ENCODE measurements at regions not wholly inside any gene's neighbourhood (a gene's known extent, or its start where the extent isn't known, plus 50 kb on each side); places are given as distances from the start of the nearest gene placed in this dataset.

- Histone ChIP-seq H3K27me3 (no peaks in the 10 kb centered on the region), H3K4me3 (no peak overlapping the region), H3K27ac (no peak overlapping the region), H3K9me3 (no peaks in the 10 kb centered on the region), H3K36me3 (no peaks in the 10 kb centered on the region), H3K4me1 (no peaks in the 10 kb centered on the region)
- intact Hi-C loops (cut with DNase I): no loop called here
- DNase-seq (no peak), ATAC-seq (no peak)
- TF ChIP-seq CTCF (IDR thresholded peaks at IDR 0.05) (no peak), POLR2A (IDR thresholded peaks at IDR 0.05) (no peak)
Observed at GRCh38 chr1:79363430-79363829, 356.9 kb upstream of the ADGRL4 start.

- no peak for DNase-seq
Observed at GRCh38 chr1:79362470-79362869, 355.9 kb upstream of the ADGRL4 start.

DNA sequence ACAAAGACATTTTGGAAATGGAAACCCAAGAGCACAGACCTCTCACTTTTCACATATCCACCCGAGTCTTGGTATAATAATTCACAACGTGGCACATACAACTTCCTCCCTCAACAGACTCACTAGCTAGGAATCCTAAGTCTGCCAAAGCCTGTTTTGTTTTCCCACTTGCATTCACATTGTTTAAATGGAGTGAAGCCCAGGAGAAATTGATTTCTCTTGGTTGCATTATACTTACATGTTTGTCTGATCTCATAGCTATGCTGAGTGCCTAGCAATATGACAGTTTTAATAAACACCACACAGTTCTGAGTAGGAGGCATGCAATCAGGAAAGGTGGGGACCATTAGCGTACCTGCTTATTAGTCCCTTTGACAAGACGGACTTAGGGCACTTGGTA lies 348.6 kb upstream of the ADGRL4 start:
- no peak for DNase-seq
- WGBS (ENCODE audit: insufficient coverage, low coverage, low lambda C conversion rate, missing lambda C conversion rate): 34% methylated on average over 4 of the region's 4 CpGs
- Histone ChIP-seq H3K36me3 (no peaks in the 10 kb centered on the region), H3K4me3 (no peak overlapping the region), H3K4me1 (no peaks in the 10 kb centered on the region), H3K27ac (no peak overlapping the region), H3K9me3 (no peaks in the 10 kb centered on the region), H3K27me3 (no peaks in the 10 kb centered on the region)
- peak in 1 of 4 donors; percentile 43 for ATAC-seq
- no peak for TF ChIP-seq POLR2A (IDR thresholded peaks at IDR 0.05)
- TF ChIP-seq CTCF (IDR thresholded peaks at IDR 0.05): no peak
- intact Hi-C loops (cut with DNase I): no loop called here

More at GRCh38 chr1:79362470-79362869, 355.9 kb upstream of the ADGRL4 start:
- Histone ChIP-seq H3K27ac (no peak overlapping the region), H3K36me3 (no peaks in the 10 kb centered on the region), H3K27me3 (no peaks in the 10 kb centered on the region), H3K4me1 (no peaks in the 10 kb centered on the region), H3K9me3 (no peaks in the 10 kb centered on the region), H3K4me3 (no peak overlapping the region)
- intact Hi-C loops (cut with DNase I): no loop called here
- TF ChIP-seq POLR2A (IDR thresholded peaks at IDR 0.05) (no peak), CTCF (IDR thresholded peaks at IDR 0.05) (no peak)
- WGBS (ENCODE audit: insufficient coverage, low coverage, low lambda C conversion rate, missing lambda C conversion rate): 68% methylated on average over 3 of the region's 3 CpGs
- no peak for ATAC-seq

DNA sequence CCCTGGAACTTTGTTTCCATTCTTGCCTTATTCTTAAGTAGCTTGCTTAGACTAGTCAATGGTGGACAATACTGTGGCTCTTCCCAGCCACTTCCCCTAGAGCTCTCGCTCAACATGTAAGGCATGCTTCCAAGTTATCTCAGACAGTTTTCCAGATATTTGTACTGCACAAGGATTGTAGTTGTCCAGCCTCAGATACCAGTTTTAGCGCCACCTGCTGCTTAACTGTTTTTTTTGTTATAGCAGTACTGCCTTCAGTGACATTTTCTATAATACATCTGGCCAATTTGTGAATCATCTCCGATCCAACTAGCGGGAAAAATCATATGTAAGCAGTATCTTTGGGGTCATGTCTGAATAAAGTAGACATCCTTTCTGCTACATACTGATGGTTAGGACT lies 346.7 kb upstream of the ADGRL4 start:
- Histone ChIP-seq H3K9me3 (no peaks in the 10 kb centered on the region), H3K27me3 (no peaks in the 10 kb centered on the region), H3K4me1 (no peaks in the 10 kb centered on the region), H3K4me3 (no peak overlapping the region), H3K27ac (no peak overlapping the region), H3K36me3 (no peaks in the 10 kb centered on the region)
- intact Hi-C loops (cut with DNase I): no loop called here
- WGBS (ENCODE audit: insufficient coverage, low coverage, low lambda C conversion rate, missing lambda C conversion rate): 33% methylated on average over 4 of the region's 4 CpGs
- DNase-seq (no peak), ATAC-seq (peak; percentile 63 to 81 (median 71))
- TF ChIP-seq POLR2A (IDR thresholded peaks at IDR 0.05) (no peak), CTCF (IDR thresholded peaks at IDR 0.05) (peak; percentile 25 to 56 (median 40))

DNA sequence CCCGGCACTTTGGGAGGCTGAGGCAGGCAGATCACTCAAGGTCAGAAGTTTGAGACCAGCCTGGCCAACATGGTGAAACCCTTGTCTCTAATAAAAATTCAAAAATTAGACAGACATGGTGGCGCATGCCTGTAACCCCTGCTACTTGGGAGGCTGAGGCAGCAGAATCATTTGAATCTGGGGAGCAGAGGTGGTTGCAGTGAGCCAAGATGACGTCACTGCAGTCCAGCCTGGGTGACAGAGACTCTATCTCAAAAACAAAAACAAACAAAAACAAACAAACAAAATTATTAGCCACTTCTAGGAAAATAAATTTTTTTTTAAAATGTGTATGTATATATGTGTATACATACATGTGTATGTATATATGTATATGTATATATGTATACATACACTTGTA lies 320.3 kb upstream of the ADGRL4 start:
- DNase-seq (no peak), ATAC-seq (no peak)
- H3K4me3 ChIP-seq: no peak overlapping the region
- TF ChIP-seq POLR2A (IDR thresholded peaks at IDR 0.05) (no peak), CTCF (IDR thresholded peaks at IDR 0.05) (no peak)
- no peaks in the 10 kb centered on the region for H3K4me1 ChIP-seq
- no peaks in the 10 kb centered on the region for H3K9me3 ChIP-seq
- 71% methylated on average over 3 of the region's 3 CpGs for WGBS (ENCODE audit: insufficient coverage, low coverage, low lambda C conversion rate, missing lambda C conversion rate)
- H3K27me3 ChIP-seq: no peaks in the 10 kb centered on the region
- H3K36me3 ChIP-seq: no peaks in the 10 kb centered on the region
- intact Hi-C loops (cut with DNase I): no loop called here
- no peak overlapping the region for H3K27ac ChIP-seq

All from right lobe of liver (tissue), 6 donors.